Neural progenitor cell (in vitro differentiated cells): ENCODE measurements at regions not wholly inside any gene's neighbourhood (a gene's known extent, or its start where the extent isn't known, plus 50 kb on each side); places are given as distances from the start of the nearest gene placed in this dataset.

Experiments used
- DNase-seq: peaks from one replicate; pipeline ENCODE4 v3.0.0-alpha.2; 2016; ENCODE audit warnings: low spot score
- H2AFZ ChIP-seq: fragments of 200-600 bp; sonication (generic); replicated peaks from 2 replicates; pipeline ENCODE4 v1.6.1; 2016; ENCODE audit warnings: antibody characterized with exemption
- H3F3A ChIP-seq: fragments of 200-600 bp; sonication (generic); 2 replicates; pipeline ENCODE4 v1.6.1; 2016; ENCODE audit warnings: antibody characterized with exemption, low read depth
- H3K27ac ChIP-seq: fragments of 200-600 bp; sonication (generic); 2 replicates; pipeline ENCODE4 v1.5.1; 2016; ENCODE audit warnings: mild to moderate bottlenecking
- H3K27me3 ChIP-seq: fragments of 200-600 bp; sonication (generic); 2 replicates; pipeline ENCODE4 v1.6.1; 2016; ENCODE audit warnings: mild to moderate bottlenecking, moderate library complexity
- H3K36me3 ChIP-seq: fragments of 200-600 bp; sonication (generic); 2 replicates; pipeline ENCODE4 v1.5.1; 2016
- H3K4me1 ChIP-seq: fragments of 200-600 bp; sonication (generic); 2 replicates; pipeline ENCODE4 v1.6.1; 2016; ENCODE audit warnings: mixed run types
- H3K4me2 ChIP-seq: fragments of 200-600 bp; sonication (generic); 2 replicates; pipeline ENCODE4 v1.6.1; 2016
- H3K4me3 ChIP-seq: fragments of 200-600 bp; sonication (generic); 2 replicates; pipeline ENCODE4 v1.5.1; 2016
- H3K79me2 ChIP-seq: fragments of 200-600 bp; sonication (generic); 2 replicates; pipeline ENCODE4 v1.6.1; 2016; ENCODE audit warnings: low read depth
- H3K9ac ChIP-seq: fragments of 200-600 bp; sonication (generic); 2 replicates; pipeline ENCODE4 v1.6.1; 2016
- H3K9me3 ChIP-seq: fragments of 200-600 bp; sonication (generic); 2 replicates; pipeline ENCODE4 v1.5.1; 2016; ENCODE audit warnings: low read depth
- H4K20me1 ChIP-seq: fragments of 200-600 bp; sonication (generic); 2 replicates; pipeline ENCODE4 v1.6.1; 2016; ENCODE audit warnings: low read depth
- H3K27ac Mint-ChIP-seq: 3 replicates; pipeline ENCODE4 v1.8.0; 2021; ENCODE audit warnings: mixed read lengths
- H3K27me3 Mint-ChIP-seq: 2 replicates; pipeline ENCODE4 v1.8.0; 2022; ENCODE audit warnings: low read depth, mild to moderate bottlenecking, inconsistent platforms, moderate library complexity, mixed read lengths; ENCODE audit not compliant: insufficient read depth
- H3K36me3 Mint-ChIP-seq: 3 replicates; pipeline ENCODE4 v1.8.0; 2021; ENCODE audit warnings: mixed read lengths
- H3K4me1 Mint-ChIP-seq: 3 replicates; pipeline ENCODE4 v1.8.0; 2021; ENCODE audit warnings: mixed read lengths
- H3K4me3 Mint-ChIP-seq: 3 replicates; pipeline ENCODE4 v1.8.0; 2021; ENCODE audit warnings: mild to moderate bottlenecking, moderate library complexity, mixed read lengths
- H3K9me3 Mint-ChIP-seq: 3 replicates; pipeline ENCODE4 v1.8.0; 2020; ENCODE audit warnings: mixed read lengths
- EZH2 ChIP-seq: fragments of 200-600 bp; sonication (generic); IDR thresholded peaks from 2 replicates; pipeline ENCODE4 v1.6.1; 2017; ENCODE audit warnings: antibody characterized with exemption, mild to moderate bottlenecking, moderate library complexity
- EZH2phosphoT487 ChIP-seq: fragments of 200-600 bp; sonication (generic); IDR thresholded peaks from 2 replicates; pipeline ENCODE4 v1.6.1; 2017; ENCODE audit warnings: antibody characterized with exemption
- TF ChIP-seq, protein P1 (sequence below): fragments of 200-600 bp; sonication (generic); IDR thresholded peaks from 2 replicates; pipeline ENCODE4 v1.5.1; 2017; ENCODE audit warnings: antibody characterized with exemption, mild to moderate bottlenecking

DNA sequence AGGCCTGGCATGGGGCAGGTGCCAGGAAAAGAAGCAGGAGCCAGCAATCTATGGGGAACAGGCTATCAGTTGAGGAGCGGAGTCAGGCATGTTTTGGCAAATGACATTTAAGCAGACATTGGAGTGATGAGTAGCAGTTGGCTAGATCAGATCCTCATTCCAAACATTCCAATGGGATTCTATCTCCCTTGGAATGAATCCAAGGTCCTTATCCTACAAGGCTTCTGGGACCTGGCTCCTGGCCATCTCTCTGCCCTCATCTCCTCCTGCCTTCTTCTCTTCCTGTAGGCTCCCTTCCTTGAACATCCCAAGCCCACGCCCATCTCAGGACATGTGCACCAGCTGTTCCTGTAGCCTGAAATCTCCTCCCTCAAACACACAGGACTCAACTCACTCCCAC is 1074.5 kb downstream of the TBC1D22A start:
- Histone ChIP-seq H3K4me3 (no peak overlapping the region), H3K36me3 (no peaks in the 10 kb centered on the region), H3K27ac (no peak overlapping the region), H3K9me3 (no peaks in the 10 kb centered on the region), H3K4me1 (no peaks in the 10 kb centered on the region), H3K4me2 (no peak overlapping the region), H3K9ac (no peak overlapping the region), H3K79me2 (no peaks in the 10 kb centered on the region), H2AFZ (no peak overlapping the region), H4K20me1 (no peaks in the 10 kb centered on the region), H3K27me3 (no peaks in the 10 kb centered on the region), H3F3A (no peaks in the 10 kb centered on the region)
- peaks cover 2% of the 10 kb centered on the region for H3K4me1 Mint-ChIP-seq
- peak overlapping the region; percentile 17 for H3K4me3 Mint-ChIP-seq
- H3K27me3 Mint-ChIP-seq: peaks cover 11% of the 10 kb centered on the region
- no peaks in the 10 kb centered on the region for H3K36me3 Mint-ChIP-seq
- DNase-seq: no peak
- H3K27ac Mint-ChIP-seq: no peak overlapping the region
- peaks cover 11% of the 10 kb centered on the region for H3K9me3 Mint-ChIP-seq
- no peak for TF ChIP-seq EZH2
- TF ChIP-seq, protein P1, sequence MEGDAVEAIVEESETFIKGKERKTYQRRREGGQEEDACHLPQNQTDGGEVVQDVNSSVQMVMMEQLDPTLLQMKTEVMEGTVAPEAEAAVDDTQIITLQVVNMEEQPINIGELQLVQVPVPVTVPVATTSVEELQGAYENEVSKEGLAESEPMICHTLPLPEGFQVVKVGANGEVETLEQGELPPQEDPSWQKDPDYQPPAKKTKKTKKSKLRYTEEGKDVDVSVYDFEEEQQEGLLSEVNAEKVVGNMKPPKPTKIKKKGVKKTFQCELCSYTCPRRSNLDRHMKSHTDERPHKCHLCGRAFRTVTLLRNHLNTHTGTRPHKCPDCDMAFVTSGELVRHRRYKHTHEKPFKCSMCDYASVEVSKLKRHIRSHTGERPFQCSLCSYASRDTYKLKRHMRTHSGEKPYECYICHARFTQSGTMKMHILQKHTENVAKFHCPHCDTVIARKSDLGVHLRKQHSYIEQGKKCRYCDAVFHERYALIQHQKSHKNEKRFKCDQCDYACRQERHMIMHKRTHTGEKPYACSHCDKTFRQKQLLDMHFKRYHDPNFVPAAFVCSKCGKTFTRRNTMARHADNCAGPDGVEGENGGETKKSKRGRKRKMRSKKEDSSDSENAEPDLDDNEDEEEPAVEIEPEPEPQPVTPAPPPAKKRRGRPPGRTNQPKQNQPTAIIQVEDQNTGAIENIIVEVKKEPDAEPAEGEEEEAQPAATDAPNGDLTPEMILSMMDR: no peak
- no peak for TF ChIP-seq EZH2phosphoT487

DNA sequence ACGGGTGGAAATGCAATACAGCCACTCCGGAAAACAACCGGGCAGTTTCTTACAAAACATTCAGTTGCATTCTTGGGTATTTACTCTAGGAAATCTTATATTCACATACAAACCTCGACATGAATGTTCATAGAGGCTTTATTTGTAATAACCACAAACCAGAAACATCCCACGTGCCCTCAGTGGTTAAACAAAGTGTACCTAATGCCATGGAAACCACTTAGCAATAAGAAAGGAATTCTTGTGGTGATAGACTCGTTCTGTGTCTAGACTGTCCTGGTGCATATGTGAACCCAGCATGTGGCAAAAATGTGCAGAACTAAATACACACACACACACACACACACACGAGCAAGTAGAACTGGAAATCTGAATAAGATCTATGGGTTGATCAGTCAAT is 1073.3 kb downstream of the TBC1D22A start:
- no peaks in the 10 kb centered on the region for H3K36me3 ChIP-seq
- H3K4me1 Mint-ChIP-seq: peaks cover 7% of the 10 kb centered on the region
- H3K27me3 ChIP-seq: no peaks in the 10 kb centered on the region
- H3K36me3 Mint-ChIP-seq: no peaks in the 10 kb centered on the region
- peaks cover 10% of the 10 kb centered on the region for H3K27me3 Mint-ChIP-seq
- no peaks in the 10 kb centered on the region for H3F3A ChIP-seq
- no peaks in the 10 kb centered on the region for H3K79me2 ChIP-seq
- no peak overlapping the region for H3K4me3 Mint-ChIP-seq
- no peak overlapping the region for H3K27ac Mint-ChIP-seq
- no peaks in the 10 kb centered on the region for H3K9me3 ChIP-seq
- H3K9me3 Mint-ChIP-seq: peaks cover 11% of the 10 kb centered on the region
- TF ChIP-seq, protein P1: no peak
- no peak for TF ChIP-seq EZH2phosphoT487
- no peak for TF ChIP-seq EZH2
- no peak overlapping the region for H2AFZ ChIP-seq
- H4K20me1 ChIP-seq: no peaks in the 10 kb centered on the region
- no peaks in the 10 kb centered on the region for H3K4me1 ChIP-seq
- no peak overlapping the region for H3K9ac ChIP-seq
- no peak for DNase-seq
- no peak overlapping the region for H3K4me3 ChIP-seq
- H3K27ac ChIP-seq: no peak overlapping the region
- no peak overlapping the region for H3K4me2 ChIP-seq

DNA sequence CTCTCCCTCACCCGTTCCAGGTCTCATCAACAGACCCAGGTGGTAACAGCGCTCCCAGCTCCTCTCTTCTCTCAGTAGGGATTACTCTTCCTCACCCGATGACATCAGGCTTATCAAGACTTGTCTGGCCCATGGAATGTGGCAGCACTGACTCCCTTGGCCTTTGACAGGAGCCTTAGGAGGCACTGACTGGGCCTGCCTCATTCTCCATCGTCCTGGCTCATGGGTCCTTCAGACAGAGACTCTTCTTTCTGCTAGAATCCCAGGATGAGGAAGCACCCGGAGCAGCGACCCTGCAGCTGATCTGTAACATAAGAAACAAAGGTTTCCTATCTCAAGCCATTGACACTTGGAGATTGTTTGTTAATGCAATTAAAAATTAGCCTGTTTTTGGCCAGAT is 1063.6 kb downstream of the TBC1D22A start:
- Mint-ChIP-seq H3K27me3 (peaks cover 11% of the 10 kb centered on the region), H3K4me1 (no peaks in the 10 kb centered on the region), H3K36me3 (no peaks in the 10 kb centered on the region), H3K9me3 (peaks cover 17% of the 10 kb centered on the region), H3K4me3 (no peak overlapping the region), H3K27ac (no peak overlapping the region)
- Histone ChIP-seq H3K4me2 (no peak overlapping the region), H3K27me3 (no peaks in the 10 kb centered on the region), H3K9ac (no peak overlapping the region), H4K20me1 (no peaks in the 10 kb centered on the region), H3K79me2 (no peaks in the 10 kb centered on the region), H3K9me3 (no peaks in the 10 kb centered on the region), H3K27ac (no peak overlapping the region), H3F3A (no peaks in the 10 kb centered on the region), H3K36me3 (no peaks in the 10 kb centered on the region), H3K4me3 (no peak overlapping the region), H2AFZ (no peak overlapping the region), H3K4me1 (no peaks in the 10 kb centered on the region)
- DNase-seq: no peak
- TF ChIP-seq, protein P1: no peak
- no peak for TF ChIP-seq EZH2phosphoT487
- no peak for TF ChIP-seq EZH2

DNA sequence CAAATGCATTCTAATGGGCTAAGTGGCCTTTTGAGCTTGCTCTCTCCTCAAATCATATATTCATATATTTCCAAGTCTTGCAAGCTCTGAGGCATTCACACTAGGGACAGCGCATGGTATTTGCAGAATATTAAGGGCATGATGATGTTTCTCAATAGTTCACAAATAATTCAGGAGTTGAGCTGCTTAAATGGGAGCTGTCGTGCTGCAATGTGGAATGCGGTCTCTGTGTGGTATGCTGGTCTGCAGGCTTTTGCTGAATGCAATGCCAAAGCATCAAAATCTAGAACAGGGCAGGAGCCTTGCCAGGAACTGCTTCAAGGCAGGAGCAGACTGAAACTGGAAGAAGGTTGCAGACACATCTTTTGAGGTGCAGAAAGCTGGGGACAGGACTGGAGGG is 1060.0 kb downstream of the TBC1D22A start:
- H3K4me3 ChIP-seq: no peak overlapping the region
- H3K4me1 ChIP-seq: no peaks in the 10 kb centered on the region
- H3K4me3 Mint-ChIP-seq: no peak overlapping the region
- no peak overlapping the region for H2AFZ ChIP-seq
- peaks cover 27% of the 10 kb centered on the region for H3K9me3 Mint-ChIP-seq
- H3K36me3 Mint-ChIP-seq: no peaks in the 10 kb centered on the region
- no peak for DNase-seq
- no peak overlapping the region for H3K27ac ChIP-seq
- peaks cover 8% of the 10 kb centered on the region for H3K4me1 Mint-ChIP-seq
- no peaks in the 10 kb centered on the region for H3K9me3 ChIP-seq
- no peaks in the 10 kb centered on the region for H3K36me3 ChIP-seq
- no peaks in the 10 kb centered on the region for H3F3A ChIP-seq
- no peak overlapping the region for H3K4me2 ChIP-seq
- TF ChIP-seq, protein P1: no peak
- no peak for TF ChIP-seq EZH2
- no peak for TF ChIP-seq EZH2phosphoT487
- no peak overlapping the region for H3K9ac ChIP-seq
- H3K79me2 ChIP-seq: no peaks in the 10 kb centered on the region
- H4K20me1 ChIP-seq: no peaks in the 10 kb centered on the region
- no peaks in the 10 kb centered on the region for H3K27me3 ChIP-seq
- H3K27me3 Mint-ChIP-seq: peaks cover 15% of the 10 kb centered on the region
- H3K27ac Mint-ChIP-seq: no peak overlapping the region
